HepG2 (cell line): ENCODE measurements at regions not wholly inside any gene's neighbourhood (a gene's known extent, or its start where the extent isn't known, plus 50 kb on each side); places are given as distances from the start of the nearest gene placed in this dataset.

Source experiments
- ATAC-seq: fragments of 200-7000 bp; cut with Tn5 transposase; 3 replicates; pipeline ENCODE4 v1.9.1; 2020; ENCODE audit warnings: mild to moderate bottlenecking, moderate library complexity
- BruUV-seq: library from RNA; stranded (reverse); fragments of 400-500 nt; replicated peaks from 2 replicates; lab custom pipeline; 2021; lab: Mats Ljungman, UMichigan
- CTCF ChIA-PET: fragments of 300-600 bp; formaldehyde crosslinking; extraction: SDS; loops from one replicate; lab custom pipeline; 2021; ENCODE audit warnings: low total read pairs, inconsistent platforms, low intra/inter-chr PET ratio; lab: Yijun Ruan, JAX
- POLR2A ChIA-PET: fragments of 350-600 bp; sonication (Branson Sonifier 250); formaldehyde crosslinking; loops from one replicate; lab custom pipeline; 2020; ENCODE audit warnings: antibody characterized with exemption, inconsistent platforms; lab: Yijun Ruan, JAX
- DNase-seq: peaks from one replicate; pipeline ENCODE4 v3.0.0-alpha.2; 2015; ENCODE audit warnings: low spot score
- FAIRE-seq: peaks from 3 replicates; lab custom pipeline; 2011; peaks lifted over from hg19 to GRCh38; lab: Jason Lieb, UNC
- H2AFZ ChIP-seq: one replicate; pipeline ENCODE4 v1.6.1; 2011; ENCODE audit warnings: low read length, inconsistent platforms
- H3K27ac ChIP-seq: fragments of 300-600 bp; 3 replicates; pipeline ENCODE4 v1.8.0; 2011; ENCODE audit warnings: mixed run types, mild to moderate bottlenecking, mixed read lengths, low read length, inconsistent platforms; ENCODE audit not compliant: insufficient read depth; ENCODE audit errors: extremely low read length
- H3K27me3 ChIP-seq, 2 experiments: fragments of 200-600 bp in 1 of 2; 2 replicates in 1 of 2; 3 replicates in 1 of 2; pipeline versions ENCODE4 v1.6.0 to v1.8.0; 2011; ENCODE audit warnings: low read length in 2 of 2, mild to moderate bottlenecking in 2 of 2, moderate library complexity in 2 of 2, inconsistent platforms in 1 of 2; ENCODE audit not compliant: insufficient read depth in 2 of 2, control insufficient read depth in 1 of 2
- H3K36me3 ChIP-seq, 2 experiments: fragments of 200-600 bp in 1 of 2; replicated peaks in 1 of 2; 2 replicates in 1 of 2; 3 replicates in 1 of 2; pipeline versions ENCODE4 v1.5.1 to v1.8.0; 2011; ENCODE audit warnings: low read length in 2 of 2, inconsistent platforms in 1 of 2; ENCODE audit not compliant: insufficient read depth in 2 of 2, control insufficient read depth in 1 of 2
- H3K4me1 ChIP-seq: 2 replicates; pipeline ENCODE4 v1.5.1; 2012; ENCODE audit warnings: low read length, inconsistent platforms; ENCODE audit not compliant: insufficient read depth
- H3K4me2 ChIP-seq: 2 replicates; pipeline ENCODE4 v1.6.0; 2011; ENCODE audit warnings: low read depth, low read length, inconsistent platforms
- H3K4me3 ChIP-seq, 3 experiments: fragments of 200-600 bp in 1 of 3; sonication (generic), shearing (Covaris generic) in 1 of 3; replicated peaks in 1 of 3; 2 replicates each; pipeline ENCODE4 v1.5.1; 2011 to 2016; ENCODE audit warnings: low read length in 3 of 3, inconsistent platforms in 2 of 3, low read depth in 2 of 3, mild to moderate bottlenecking in 2 of 3, control low read depth in 1 of 3, mixed read lengths in 1 of 3; ENCODE audit not compliant: insufficient read depth in 1 of 3
- H3K79me2 ChIP-seq: one replicate; pipeline ENCODE4 v1.6.1; 2011; ENCODE audit warnings: low read length, inconsistent platforms; ENCODE audit not compliant: insufficient read depth
- H3K9ac ChIP-seq: 2 replicates; pipeline ENCODE4 v1.6.0; 2011; ENCODE audit warnings: mild to moderate bottlenecking, low read depth, low read length, inconsistent platforms; ENCODE audit not compliant: insufficient read depth
- H3K9me3 ChIP-seq: 2 replicates; pipeline ENCODE4 v1.5.1; 2012; ENCODE audit warnings: mild to moderate bottlenecking, low read length
- H4K20me1 ChIP-seq: 2 replicates; pipeline ENCODE4 v1.6.0; 2011; ENCODE audit warnings: inconsistent platforms, mild to moderate bottlenecking, low read length, moderate library complexity; ENCODE audit not compliant: insufficient read depth
- BHLHE40 ChIP-seq: IDR thresholded peaks from 2 replicates; pipeline ENCODE4 v1.6.1; 2011; ENCODE audit warnings: low read length, improper control_type of control experiment
- DZIP1 ChIP-seq: sonication (generic); formaldehyde crosslinking; IDR thresholded peaks from 2 replicates; pipeline ENCODE4 v1.5.0; 2020; ENCODE audit warnings: mild to moderate bottlenecking, missing genetic modification reagents
- MED8 ChIP-seq: sonication (generic); formaldehyde crosslinking; IDR thresholded peaks from 2 replicates; pipeline ENCODE4 v1.8.1; 2023; ENCODE audit warnings: mild to moderate bottlenecking, missing genetic modification reagents; ENCODE audit not compliant: insufficient replicate concordance
- NFYC ChIP-seq: IDR thresholded peaks from 2 replicates; pipeline ENCODE4 v1.6.1; 2016; ENCODE audit warnings: missing genetic modification reagents, missing compliant biosample characterization
- PHF8 ChIP-seq: sonication (generic); formaldehyde crosslinking; IDR thresholded peaks from 2 replicates; pipeline ENCODE4 v1.5.0; 2020; ENCODE audit warnings: missing genetic modification reagents
- RFX5 ChIP-seq: IDR thresholded peaks from 2 replicates; pipeline ENCODE4 v1.6.1; 2011; ENCODE audit warnings: low read depth, low read length, improper control_type of control experiment
- SIX4 ChIP-seq: sonication (generic); formaldehyde crosslinking; IDR thresholded peaks from 2 replicates; pipeline ENCODE4 v1.4.0; 2020; ENCODE audit warnings: missing genetic modification reagents
- TOE1 ChIP-seq: sonication (generic); formaldehyde crosslinking; IDR thresholded peaks from 2 replicates; pipeline ENCODE4 v1.4.0; 2020; ENCODE audit warnings: mild to moderate bottlenecking, missing genetic modification reagents
- ZFP36L2 ChIP-seq: sonication (generic); formaldehyde crosslinking; IDR thresholded peaks from 2 replicates; pipeline ENCODE4 v1.4.0; 2020; ENCODE audit warnings: missing genetic modification reagents
- ZNF503 ChIP-seq: sonication (generic); formaldehyde crosslinking; IDR thresholded peaks from 2 replicates; pipeline ENCODE4 v1.4.0; 2020; ENCODE audit warnings: missing genetic modification reagents
- ZNF556 ChIP-seq: sonication (generic); formaldehyde crosslinking; IDR thresholded peaks from 2 replicates; pipeline ENCODE4 v1.4.0; 2020; ENCODE audit warnings: mild to moderate bottlenecking, missing genetic modification reagents, borderline replicate concordance
- ZNF7 ChIP-seq: IDR thresholded peaks from 2 replicates; pipeline ENCODE4 v1.6.1; 2016; ENCODE audit warnings: missing biosample characterization, missing genetic modification reagents
- in situ Hi-C: cut with HindIII; loops from 2 replicates; pipeline ENCODE4 v1.10.0; 2017; ENCODE audit warnings: low pct_unique_long_range_greater_than_20kb; ENCODE audit not compliant: extremely low pct_ligation_motif_present
- intact Hi-C: fragments of 100-400 bp; cut with micrococcal nuclease; formaldehyde crosslinking; loops from one replicate; pipeline ENCODE4 v1.10.0; 2022; ENCODE audit not compliant: unreplicated experiment
- TF ChIP-seq, protein P1 (sequence below): sonication (generic); formaldehyde crosslinking; IDR thresholded peaks from 2 replicates; pipeline ENCODE4 v1.4.0; 2020; ENCODE audit warnings: missing genetic modification reagents, borderline replicate concordance
- TF ChIP-seq, protein P2 (sequence below): sonication (generic); formaldehyde crosslinking; IDR thresholded peaks from 2 replicates; pipeline ENCODE4; 2020; ENCODE audit warnings: missing genetic modification reagents, mild to moderate bottlenecking, borderline replicate concordance

DNA sequence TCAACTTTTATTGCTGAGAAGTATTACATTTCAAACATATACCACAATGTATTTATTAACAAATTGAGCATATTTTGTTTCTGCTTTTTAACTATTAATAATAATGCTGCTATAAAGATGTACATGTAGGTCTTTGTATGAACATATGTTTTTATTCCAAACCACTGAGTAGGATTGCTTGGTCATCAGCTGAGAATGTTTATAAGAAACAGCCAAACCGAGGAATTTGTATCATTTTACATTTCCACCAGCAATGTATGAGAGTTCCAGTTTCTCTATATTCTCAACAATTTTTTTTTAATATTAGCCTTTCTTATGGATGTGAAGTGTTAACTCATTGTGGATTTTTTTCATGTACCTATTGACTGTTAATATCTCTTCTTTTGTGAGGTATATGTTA lies 119.5 kb upstream of the MDFIC2 start (continued):
- TF ChIP-seq SIX4 (CRISPR knock-in tag) = no peak
- no peak for TF ChIP-seq DZIP1 (CRISPR knock-in tag)
- no peak for TF ChIP-seq BHLHE40
- no peak for TF ChIP-seq TOE1 (CRISPR knock-in tag)
- no peak for TF ChIP-seq RFX5
- no peak for TF ChIP-seq PHF8 (CRISPR knock-in tag)
- no peak for TF ChIP-seq NFYC (CRISPR knock-in tag)
- no peak for TF ChIP-seq MED8
- TF ChIP-seq ZNF7 (CRISPR knock-in tag) = no peak
- TF ChIP-seq ZNF503 (CRISPR knock-in tag) = no peak

DNA sequence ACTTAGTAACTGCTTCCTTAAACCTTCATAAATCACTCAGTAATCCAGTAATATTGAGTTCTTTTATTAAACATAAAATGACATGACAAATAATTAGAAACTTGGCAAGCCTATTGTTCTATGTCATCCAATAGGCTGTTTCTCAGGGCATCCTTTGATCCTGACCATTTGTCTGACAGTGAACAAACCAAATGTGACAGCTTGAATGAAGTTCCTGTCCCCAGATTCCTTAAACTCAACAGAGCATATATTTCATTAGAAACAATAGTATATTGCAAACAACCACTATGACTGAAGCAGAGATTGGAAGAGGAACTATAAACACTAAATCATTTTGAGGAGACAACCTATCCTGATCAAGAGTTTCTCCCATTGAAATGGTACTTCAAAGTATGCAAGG lies 113.6 kb upstream of the MDFIC2 start:
- FAIRE-seq (no peak), ATAC-seq (no peak), DNase-seq (no peak)
- Histone ChIP-seq H3K27ac (no peak overlapping the region), H4K20me1 (no peaks in the 10 kb centered on the region), H3K36me3 (no peaks in the 10 kb centered on the region), H3K4me1 (no peaks in the 10 kb centered on the region), H3K4me3 (no peak overlapping the region), H3K4me2 (no peak overlapping the region), H3K27me3 (no peaks in the 10 kb centered on the region), H2AFZ (no peak overlapping the region), H3K9ac (no peak overlapping the region), H3K79me2 (no peaks in the 10 kb centered on the region), H3K9me3 (no peaks in the 10 kb centered on the region)
- in situ Hi-C loops (no loop called here), intact Hi-C loops (no loop called here)
- BruUV-seq = no TSS peak
- POLR2A ChIA-PET = no interaction called here
- CTCF ChIA-PET = no interaction called here
- TF ChIP-seq ZFP36L2 (CRISPR knock-in tag) (no peak), ZNF556 (no peak)
- TF ChIP-seq, protein P1, sequence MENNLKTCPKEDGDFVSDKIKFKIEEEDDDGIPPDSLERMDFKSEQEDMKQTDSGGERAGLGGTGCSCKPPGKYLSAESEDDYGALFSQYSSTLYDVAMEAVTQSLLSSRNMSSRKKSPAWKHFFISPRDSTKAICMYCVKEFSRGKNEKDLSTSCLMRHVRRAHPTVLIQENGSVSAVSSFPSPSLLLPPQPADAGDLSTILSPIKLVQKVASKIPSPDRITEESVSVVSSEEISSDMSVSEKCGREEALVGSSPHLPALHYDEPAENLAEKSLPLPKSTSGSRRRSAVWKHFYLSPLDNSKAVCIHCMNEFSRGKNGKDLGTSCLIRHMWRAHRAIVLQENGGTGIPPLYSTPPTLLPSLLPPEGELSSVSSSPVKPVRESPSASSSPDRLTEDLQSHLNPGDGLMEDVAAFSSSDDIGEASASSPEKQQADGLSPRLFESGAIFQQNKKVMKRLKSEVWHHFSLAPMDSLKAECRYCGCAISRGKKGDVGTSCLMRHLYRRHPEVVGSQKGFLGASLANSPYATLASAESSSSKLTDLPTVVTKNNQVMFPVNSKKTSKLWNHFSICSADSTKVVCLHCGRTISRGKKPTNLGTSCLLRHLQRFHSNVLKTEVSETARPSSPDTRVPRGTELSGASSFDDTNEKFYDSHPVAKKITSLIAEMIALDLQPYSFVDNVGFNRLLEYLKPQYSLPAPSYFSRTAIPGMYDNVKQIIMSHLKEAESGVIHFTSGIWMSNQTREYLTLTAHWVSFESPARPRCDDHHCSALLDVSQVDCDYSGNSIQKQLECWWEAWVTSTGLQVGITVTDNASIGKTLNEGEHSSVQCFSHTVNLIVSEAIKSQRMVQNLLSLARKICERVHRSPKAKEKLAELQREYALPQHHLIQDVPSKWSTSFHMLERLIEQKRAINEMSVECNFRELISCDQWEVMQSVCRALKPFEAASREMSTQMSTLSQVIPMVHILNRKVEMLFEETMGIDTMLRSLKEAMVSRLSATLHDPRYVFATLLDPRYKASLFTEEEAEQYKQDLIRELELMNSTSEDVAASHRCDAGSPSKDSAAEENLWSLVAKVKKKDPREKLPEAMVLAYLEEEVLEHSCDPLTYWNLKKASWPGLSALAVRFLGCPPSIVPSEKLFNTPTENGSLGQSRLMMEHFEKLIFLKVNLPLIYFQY (CRISPR knock-in tag) = no peak
- TF ChIP-seq, protein P2, sequence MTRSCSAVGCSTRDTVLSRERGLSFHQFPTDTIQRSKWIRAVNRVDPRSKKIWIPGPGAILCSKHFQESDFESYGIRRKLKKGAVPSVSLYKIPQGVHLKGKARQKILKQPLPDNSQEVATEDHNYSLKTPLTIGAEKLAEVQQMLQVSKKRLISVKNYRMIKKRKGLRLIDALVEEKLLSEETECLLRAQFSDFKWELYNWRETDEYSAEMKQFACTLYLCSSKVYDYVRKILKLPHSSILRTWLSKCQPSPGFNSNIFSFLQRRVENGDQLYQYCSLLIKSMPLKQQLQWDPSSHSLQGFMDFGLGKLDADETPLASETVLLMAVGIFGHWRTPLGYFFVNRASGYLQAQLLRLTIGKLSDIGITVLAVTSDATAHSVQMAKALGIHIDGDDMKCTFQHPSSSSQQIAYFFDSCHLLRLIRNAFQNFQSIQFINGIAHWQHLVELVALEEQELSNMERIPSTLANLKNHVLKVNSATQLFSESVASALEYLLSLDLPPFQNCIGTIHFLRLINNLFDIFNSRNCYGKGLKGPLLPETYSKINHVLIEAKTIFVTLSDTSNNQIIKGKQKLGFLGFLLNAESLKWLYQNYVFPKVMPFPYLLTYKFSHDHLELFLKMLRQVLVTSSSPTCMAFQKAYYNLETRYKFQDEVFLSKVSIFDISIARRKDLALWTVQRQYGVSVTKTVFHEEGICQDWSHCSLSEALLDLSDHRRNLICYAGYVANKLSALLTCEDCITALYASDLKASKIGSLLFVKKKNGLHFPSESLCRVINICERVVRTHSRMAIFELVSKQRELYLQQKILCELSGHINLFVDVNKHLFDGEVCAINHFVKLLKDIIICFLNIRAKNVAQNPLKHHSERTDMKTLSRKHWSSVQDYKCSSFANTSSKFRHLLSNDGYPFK (CRISPR knock-in tag) = no peak
